ENCODE measurements at regions not wholly inside any gene's neighbourhood (a gene's known extent, or its start where the extent isn't known, plus 50 kb on each side); places are given as distances from the start of the nearest gene placed in this dataset.

GRCh38 chr5:2038321-2039179, 155.8 kb upstream of the IRX4 start:
- TF ChIP-seq, protein P1, sequence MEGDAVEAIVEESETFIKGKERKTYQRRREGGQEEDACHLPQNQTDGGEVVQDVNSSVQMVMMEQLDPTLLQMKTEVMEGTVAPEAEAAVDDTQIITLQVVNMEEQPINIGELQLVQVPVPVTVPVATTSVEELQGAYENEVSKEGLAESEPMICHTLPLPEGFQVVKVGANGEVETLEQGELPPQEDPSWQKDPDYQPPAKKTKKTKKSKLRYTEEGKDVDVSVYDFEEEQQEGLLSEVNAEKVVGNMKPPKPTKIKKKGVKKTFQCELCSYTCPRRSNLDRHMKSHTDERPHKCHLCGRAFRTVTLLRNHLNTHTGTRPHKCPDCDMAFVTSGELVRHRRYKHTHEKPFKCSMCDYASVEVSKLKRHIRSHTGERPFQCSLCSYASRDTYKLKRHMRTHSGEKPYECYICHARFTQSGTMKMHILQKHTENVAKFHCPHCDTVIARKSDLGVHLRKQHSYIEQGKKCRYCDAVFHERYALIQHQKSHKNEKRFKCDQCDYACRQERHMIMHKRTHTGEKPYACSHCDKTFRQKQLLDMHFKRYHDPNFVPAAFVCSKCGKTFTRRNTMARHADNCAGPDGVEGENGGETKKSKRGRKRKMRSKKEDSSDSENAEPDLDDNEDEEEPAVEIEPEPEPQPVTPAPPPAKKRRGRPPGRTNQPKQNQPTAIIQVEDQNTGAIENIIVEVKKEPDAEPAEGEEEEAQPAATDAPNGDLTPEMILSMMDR (IDR thresholded peaks at IDR 0.05 in 8 of 11, conservative IDR thresholded peaks at IDR 0.05 in 3 of 11) = peak; percentile 25 to 87 (median 72)
- peak; percentile 23 to 70 (median 52) for TF ChIP-seq POLR2AphosphoS5 (IDR thresholded peaks at IDR 0.05)
- no peak for TF ChIP-seq POLR2A (IDR thresholded peaks at IDR 0.05)

Measured in spleen (tissue), 7 donors.